NB4 (cell line): ENCODE measurements at regions not wholly inside any gene's neighbourhood (a gene's known extent, or its start where the extent isn't known, plus 50 kb on each side); places are given as distances from the start of the nearest gene placed in this dataset.

Experiments
- CTCF ChIP-seq: IDR thresholded peaks from one replicate; pipeline ENCODE4 v1.5.1; 2012; ENCODE audit warnings: low read depth, low read length
- MYC ChIP-seq: IDR thresholded peaks from 2 replicates; pipeline ENCODE4 v1.6.1; 2011; ENCODE audit warnings: low read depth, low read length
- POLR2A ChIP-seq: IDR thresholded peaks from 2 replicates; pipeline ENCODE4 v1.6.1; 2011; ENCODE audit warnings: mild to moderate bottlenecking; ENCODE audit not compliant: insufficient read length; ENCODE audit errors: extremely low read depth

GRCh38 chr5:39555788-39556187 is 131.0 kb upstream of the DAB2 start:
- TF ChIP-seq CTCF (no peak), POLR2A (no peak), MYC (no peak)
